ENCODE measurements at regions not wholly inside any gene's neighbourhood (a gene's known extent, or its start where the extent isn't known, plus 50 kb on each side); places are given as distances from the start of the nearest gene placed in this dataset.

DNA sequence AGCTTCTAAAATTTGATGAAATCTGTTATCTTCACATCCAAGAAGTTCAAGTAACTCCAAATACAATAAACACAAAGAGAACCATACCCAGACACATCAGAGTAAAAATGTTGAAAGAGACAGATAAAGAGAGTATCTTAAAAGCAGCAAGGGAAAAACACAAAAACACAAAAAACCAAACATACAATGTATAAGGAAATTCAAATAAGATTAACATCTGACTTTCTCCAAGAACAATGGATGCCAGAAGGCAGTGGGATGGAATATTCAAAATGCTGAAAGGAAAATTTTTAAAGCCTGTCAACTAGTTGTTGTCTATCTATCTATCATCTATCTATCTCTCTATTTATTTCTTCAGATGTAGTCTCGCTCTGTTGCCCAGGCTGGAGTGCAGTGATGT, 72.4 kb upstream of the MKLN1 start:
- TF ChIP-seq TAF1 (IDR thresholded peaks at IDR 0.05; ENCODE audit: low read depth, low read length) = no peak
- no peak for TF ChIP-seq SPI1 (IDR thresholded peaks at IDR 0.05; ENCODE audit: low read depth, low read length)
- TF ChIP-seq POLR2A (IDR thresholded peaks at IDR 0.05; ENCODE audit: low read depth, low read length) = no peak
- no peak for TF ChIP-seq POLR2AphosphoS5 (IDR thresholded peaks at IDR 0.05; ENCODE audit: low read depth, low read length)
